DND-41 (cell line): ENCODE measurements at regions not wholly inside any gene's neighbourhood (a gene's known extent, or its start where the extent isn't known, plus 50 kb on each side); places are given as distances from the start of the nearest gene placed in this dataset.

Experiments used
- ATAC-seq: fragments of 200-7000 bp; cut with Tn5 transposase; 3 replicates; pipeline ENCODE4 v1.9.1; 2021; ENCODE audit warnings: low read depth; ENCODE audit not compliant: insufficient read depth
- DNase-seq: peaks from one replicate; pipeline ENCODE4 v3.0.0-alpha.2; 2020
- H2AFZ ChIP-seq: 2 replicates; pipeline ENCODE4 v1.6.0; 2012; ENCODE audit warnings: low read depth, low read length
- H3K27ac ChIP-seq: 2 replicates; pipeline ENCODE4 v1.5.1; 2012; ENCODE audit warnings: low read length, inconsistent platforms
- H3K27me3 ChIP-seq: fragments of 200-600 bp; sonication (generic); 2 replicates; pipeline ENCODE4 v1.6.0; 2012; ENCODE audit warnings: low read length, mild to moderate bottlenecking, inconsistent platforms; ENCODE audit not compliant: insufficient read depth, poor library complexity
- H3K36me3 ChIP-seq: 2 replicates; pipeline ENCODE4 v1.5.1; 2012; ENCODE audit warnings: low read length, inconsistent platforms; ENCODE audit not compliant: insufficient read depth
- H3K4me1 ChIP-seq: 2 replicates; pipeline ENCODE4 v1.5.1; 2012; ENCODE audit warnings: mild to moderate bottlenecking, low read length; ENCODE audit not compliant: insufficient read depth
- H3K4me2 ChIP-seq: 2 replicates; pipeline ENCODE4 v1.6.0; 2012; ENCODE audit warnings: mild to moderate bottlenecking, moderate library complexity, low read length, inconsistent platforms; ENCODE audit not compliant: insufficient read depth
- H3K4me3 ChIP-seq, 2 experiments: fragments of 200-600 bp in 1 of 2; shearing (Covaris generic) in 1 of 2; 2 replicates each; pipeline ENCODE4 v1.5.1; 2012 to 2016; ENCODE audit warnings: inconsistent platforms in 2 of 2, low read length in 2 of 2, mild to moderate bottlenecking in 2 of 2, low read depth in 1 of 2, moderate library complexity in 1 of 2
- H3K79me2 ChIP-seq: 2 replicates; pipeline ENCODE4 v1.6.0; 2012; ENCODE audit warnings: low read length, inconsistent platforms; ENCODE audit not compliant: insufficient read depth
- H3K9ac ChIP-seq: 2 replicates; pipeline ENCODE4 v1.6.0; 2012; ENCODE audit warnings: low read depth, mild to moderate bottlenecking, inconsistent platforms, low read length, moderate library complexity
- H3K9me3 ChIP-seq: 2 replicates; pipeline ENCODE4 v1.5.1; 2012; ENCODE audit warnings: low read length, moderate library complexity, mild to moderate bottlenecking, inconsistent platforms; ENCODE audit not compliant: insufficient read depth, severe bottlenecking
- H4K20me1 ChIP-seq: 2 replicates; pipeline ENCODE4 v1.6.0; 2012; ENCODE audit warnings: low read length; ENCODE audit not compliant: insufficient read depth
- CTCF ChIP-seq: IDR thresholded peaks from 2 replicates; pipeline ENCODE4 v1.5.1; 2012; ENCODE audit warnings: borderline replicate concordance, low read length, moderate library complexity, mild to moderate bottlenecking; ENCODE audit not compliant: poor library complexity, severe bottlenecking; ENCODE audit errors: extremely low read depth
- EZH2 ChIP-seq: IDR thresholded peaks from 3 replicates; pipeline ENCODE4 v1.6.1; 2012; ENCODE audit warnings: borderline replicate concordance, low read depth, mild to moderate bottlenecking, moderate library complexity, low read length, inconsistent platforms; ENCODE audit not compliant: severe bottlenecking

GRCh38 chr3:13718436-13718835, 161.4 kb downstream of the WNT7A start:
- Histone ChIP-seq H3K4me1 (no peaks in the 10 kb centered on the region), H3K79me2 (no peaks in the 10 kb centered on the region), H3K27me3 (no peaks in the 10 kb centered on the region), H3K27ac (no peak overlapping the region), H3K9me3 (no peaks in the 10 kb centered on the region), H3K36me3 (no peaks in the 10 kb centered on the region), H3K4me3 (no peak overlapping the region), H3K4me2 (no peak overlapping the region), H3K9ac (no peak overlapping the region), H4K20me1 (no peaks in the 10 kb centered on the region), H2AFZ (no peak overlapping the region)
- ATAC-seq (no peak), DNase-seq (no peak)
- no peak for TF ChIP-seq EZH2
- no peak for TF ChIP-seq CTCF

DNA sequence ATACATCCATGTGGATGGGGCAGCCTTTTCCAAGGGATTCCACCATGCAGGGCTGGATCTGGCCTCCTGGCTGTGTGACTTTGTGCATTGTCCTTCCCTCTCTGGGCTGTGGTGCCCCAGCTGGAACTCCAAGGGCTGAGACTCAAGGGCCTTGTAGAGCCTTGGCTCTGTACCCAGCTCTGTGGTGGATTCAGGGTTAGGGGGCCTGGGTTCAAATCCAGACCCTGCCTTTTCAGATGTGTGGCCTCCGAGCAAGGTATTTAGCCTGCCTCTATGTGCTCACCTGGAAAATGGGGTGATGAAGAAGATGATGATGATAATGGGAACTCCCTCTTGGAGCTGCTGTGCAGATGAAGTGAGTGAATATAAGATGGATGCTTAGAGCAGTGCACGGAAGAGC, 161.9 kb downstream of the WNT7A start:
- H3K27me3 ChIP-seq, result no peaks in the 10 kb centered on the region
- no peak overlapping the region for H3K4me2 ChIP-seq
- H3K4me1 ChIP-seq, result no peaks in the 10 kb centered on the region
- no peak for DNase-seq
- H3K27ac ChIP-seq, result no peak overlapping the region
- no peaks in the 10 kb centered on the region for H4K20me1 ChIP-seq
- H3K9me3 ChIP-seq, result no peaks in the 10 kb centered on the region
- no peak overlapping the region for H2AFZ ChIP-seq
- no peak for TF ChIP-seq CTCF
- TF ChIP-seq EZH2, result no peak
- no peak overlapping the region for H3K4me3 ChIP-seq
- no peak for ATAC-seq
- H3K79me2 ChIP-seq, result no peaks in the 10 kb centered on the region
- H3K9ac ChIP-seq, result no peak overlapping the region
- no peaks in the 10 kb centered on the region for H3K36me3 ChIP-seq

GRCh38 chr3:13717222-13717895, 162.5 kb downstream of the WNT7A start:
- H3K4me3 ChIP-seq, result no peak overlapping the region
- H3K9ac ChIP-seq, result no peak overlapping the region
- no peak overlapping the region for H3K4me2 ChIP-seq
- no peaks in the 10 kb centered on the region for H3K27me3 ChIP-seq
- DNase-seq, result no peak
- H3K36me3 ChIP-seq, result no peaks in the 10 kb centered on the region
- H3K4me1 ChIP-seq, result no peaks in the 10 kb centered on the region
- no peaks in the 10 kb centered on the region for H4K20me1 ChIP-seq
- ATAC-seq, result no peak
- no peak overlapping the region for H3K27ac ChIP-seq
- H3K79me2 ChIP-seq, result no peaks in the 10 kb centered on the region
- H2AFZ ChIP-seq, result no peak overlapping the region
- TF ChIP-seq EZH2, result no peak
- no peak for TF ChIP-seq CTCF
- H3K9me3 ChIP-seq, result no peaks in the 10 kb centered on the region
